Right lung (tissue), 2 donors: ENCODE measurements at regions not wholly inside any gene's neighbourhood (a gene's known extent, or its start where the extent isn't known, plus 50 kb on each side); places are given as distances from the start of the nearest gene placed in this dataset.
A peak's percentile ranks its signal among the peaks of the same experiment; 100 is the strongest.

ENCODE experiments used
- DNase-seq, 2 donors: peaks; one replicate each; pipeline ENCODE4 v3.0.0-alpha.2; 2013

GRCh38 chr7:113710310-113711096 lies 208.3 kb downstream of the PPP1R3A start:
- peak; percentile 44 to 56 for DNase-seq

DNA sequence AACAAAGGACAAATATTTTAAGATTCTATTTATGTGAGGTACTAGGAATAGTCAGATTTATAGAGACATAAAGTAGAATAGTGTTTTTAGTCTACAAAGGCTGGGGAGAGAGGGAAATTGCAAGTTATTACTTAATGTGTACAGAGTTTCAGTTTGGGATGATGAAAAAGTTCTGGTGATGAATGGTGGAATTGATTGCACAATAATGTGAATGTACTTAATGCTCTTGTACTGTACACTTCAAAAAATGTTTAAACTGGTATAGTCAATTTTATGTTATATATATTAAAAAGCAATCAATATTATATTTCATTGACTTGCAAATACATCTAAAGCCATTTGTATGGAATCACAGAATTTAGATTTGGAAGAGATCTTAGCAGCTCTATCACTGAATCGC lies 213.4 kb downstream of the PPP1R3A start:
- DNase-seq = no peak

GRCh38 chr7:113698556-113699220 lies 220.1 kb downstream of the PPP1R3A start:
- peak in 1 of 2 donors; percentile 7 for DNase-seq

DNA sequence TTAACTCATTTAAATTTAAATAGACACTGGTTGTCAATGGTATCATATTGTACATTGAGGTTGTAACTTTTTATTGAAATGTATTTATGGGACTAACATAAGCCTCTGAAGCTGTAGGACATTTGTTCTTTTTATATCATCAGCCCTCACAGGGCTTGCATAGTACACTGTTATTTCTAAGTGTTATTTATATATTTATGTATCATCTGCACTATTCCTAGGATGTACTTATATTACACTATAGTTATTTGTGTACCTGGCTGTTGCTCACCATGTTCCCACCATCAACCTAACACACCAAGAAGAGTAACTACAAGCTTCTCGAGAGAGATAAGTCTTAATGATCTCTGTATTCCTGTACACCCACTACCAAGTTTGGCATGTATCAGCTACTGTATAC lies 224.7 kb downstream of the PPP1R3A start:
- DNase-seq = no peak

DNA sequence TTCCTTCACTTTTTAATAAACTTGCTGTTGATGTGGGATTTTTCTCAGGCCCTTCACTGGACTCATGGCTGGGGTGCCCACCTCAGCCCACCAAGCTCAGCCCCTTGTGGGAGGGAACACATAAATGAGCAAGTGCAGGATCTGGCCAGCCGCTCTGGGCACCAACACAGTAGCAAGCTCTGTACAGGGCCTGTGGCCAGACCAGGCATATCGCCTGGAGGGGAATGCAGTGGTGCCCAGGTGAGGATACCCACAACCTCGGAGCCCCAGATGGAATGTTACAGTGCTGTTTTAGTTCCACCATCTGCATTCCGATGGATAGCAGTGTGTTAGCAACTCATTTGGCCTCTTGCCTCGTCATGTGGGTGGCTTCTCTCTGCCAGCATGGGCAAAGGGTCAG lies 234.6 kb downstream of the PPP1R3A start:
- no peak for DNase-seq

- no peak for DNase-seq
Measured at GRCh38 chr7:113677811-113678210, 241.0 kb downstream of the PPP1R3A start.

GRCh38 chr7:113664867-113665266 lies 253.9 kb downstream of the PPP1R3A start:
- no peak for DNase-seq

DNA sequence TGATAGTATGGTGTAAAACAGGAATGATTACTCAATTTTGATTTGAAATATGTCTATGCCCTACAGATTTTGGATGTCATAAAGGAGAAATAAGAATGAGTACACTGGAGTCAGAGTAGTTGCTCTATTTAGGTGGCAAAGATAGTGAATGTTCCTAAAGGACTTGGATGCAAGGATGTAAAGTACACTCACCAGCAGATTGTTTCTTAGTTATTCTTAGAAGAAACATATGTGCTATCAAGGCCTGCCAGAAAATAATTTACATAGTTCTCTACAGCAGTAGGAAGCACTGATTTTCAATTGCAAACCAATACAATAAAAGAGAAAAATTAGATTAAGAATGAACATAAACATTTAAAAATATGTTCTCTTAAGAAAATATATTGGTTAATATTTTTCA lies 259.4 kb downstream of the PPP1R3A start:
- DNase-seq = no peak

- no peak for DNase-seq
Measured at GRCh38 chr7:113657603-113658002, 261.2 kb downstream of the PPP1R3A start.

GRCh38 chr7:113652501-113652900 lies 266.3 kb downstream of the PPP1R3A start:
- no peak for DNase-seq

DNA sequence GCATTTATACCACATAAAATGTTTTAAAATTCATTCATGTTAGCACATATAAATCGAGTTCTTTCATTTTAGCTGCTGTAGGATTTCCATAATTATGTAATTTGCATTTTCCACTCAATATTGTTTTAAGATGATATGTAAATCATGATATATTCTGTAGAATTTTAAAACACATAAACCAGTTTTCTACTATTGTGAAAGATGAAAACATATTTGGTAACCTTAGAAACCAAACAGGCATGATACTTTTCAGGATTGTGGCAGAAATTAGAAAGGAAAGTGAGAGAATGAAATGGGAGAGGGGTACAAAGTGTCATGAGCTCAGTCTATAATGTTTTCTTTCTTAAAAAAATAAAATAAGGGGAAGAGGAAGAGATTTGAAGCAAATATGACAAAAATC lies 269.3 kb downstream of the PPP1R3A start:
- DNase-seq = no peak

- DNase-seq = no peak
Measured at GRCh38 chr7:113639221-113639620, 279.6 kb downstream of the PPP1R3A start.

GRCh38 chr7:113636727-113637421 lies 281.9 kb downstream of the PPP1R3A start:
- no peak for DNase-seq

DNA sequence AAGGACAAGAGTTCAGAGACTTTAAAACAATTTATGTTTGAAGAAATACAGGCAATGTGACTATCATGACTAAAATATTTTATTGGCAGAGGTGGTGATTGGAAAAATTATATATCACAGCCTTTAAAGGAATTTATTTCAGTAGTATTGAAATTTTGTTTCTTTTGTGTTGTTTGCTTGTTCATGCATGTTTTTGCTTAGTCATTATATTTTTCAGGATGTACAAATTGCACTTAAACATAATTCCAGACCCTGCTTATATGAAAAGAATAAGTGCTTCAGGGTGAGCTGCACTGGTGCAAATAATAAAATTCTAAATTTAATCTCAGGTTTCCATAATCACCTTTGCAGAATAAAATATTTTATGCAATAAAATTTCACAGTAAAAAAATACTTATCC lies 283.3 kb downstream of the PPP1R3A start:
- no peak for DNase-seq

DNA sequence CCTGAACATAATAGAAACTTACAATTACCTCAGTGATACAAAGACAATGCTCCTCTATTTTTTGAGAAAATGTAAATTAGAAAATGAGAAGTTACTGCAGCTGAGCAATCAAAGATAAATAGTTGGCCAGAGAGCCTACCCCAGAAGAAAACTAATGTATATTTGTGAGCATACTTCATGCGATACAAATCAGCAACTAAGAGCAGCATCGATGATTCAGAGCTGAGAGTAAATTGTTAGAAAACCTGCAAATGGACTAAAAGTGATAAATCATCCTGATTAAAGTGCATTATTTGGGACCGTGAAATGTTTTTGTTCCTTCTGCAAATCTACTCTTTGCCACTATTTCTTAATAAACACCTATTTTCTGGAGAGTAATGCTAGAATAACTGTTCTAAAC lies 285.7 kb downstream of the PPP1R3A start:
- DNase-seq = no peak

DNA sequence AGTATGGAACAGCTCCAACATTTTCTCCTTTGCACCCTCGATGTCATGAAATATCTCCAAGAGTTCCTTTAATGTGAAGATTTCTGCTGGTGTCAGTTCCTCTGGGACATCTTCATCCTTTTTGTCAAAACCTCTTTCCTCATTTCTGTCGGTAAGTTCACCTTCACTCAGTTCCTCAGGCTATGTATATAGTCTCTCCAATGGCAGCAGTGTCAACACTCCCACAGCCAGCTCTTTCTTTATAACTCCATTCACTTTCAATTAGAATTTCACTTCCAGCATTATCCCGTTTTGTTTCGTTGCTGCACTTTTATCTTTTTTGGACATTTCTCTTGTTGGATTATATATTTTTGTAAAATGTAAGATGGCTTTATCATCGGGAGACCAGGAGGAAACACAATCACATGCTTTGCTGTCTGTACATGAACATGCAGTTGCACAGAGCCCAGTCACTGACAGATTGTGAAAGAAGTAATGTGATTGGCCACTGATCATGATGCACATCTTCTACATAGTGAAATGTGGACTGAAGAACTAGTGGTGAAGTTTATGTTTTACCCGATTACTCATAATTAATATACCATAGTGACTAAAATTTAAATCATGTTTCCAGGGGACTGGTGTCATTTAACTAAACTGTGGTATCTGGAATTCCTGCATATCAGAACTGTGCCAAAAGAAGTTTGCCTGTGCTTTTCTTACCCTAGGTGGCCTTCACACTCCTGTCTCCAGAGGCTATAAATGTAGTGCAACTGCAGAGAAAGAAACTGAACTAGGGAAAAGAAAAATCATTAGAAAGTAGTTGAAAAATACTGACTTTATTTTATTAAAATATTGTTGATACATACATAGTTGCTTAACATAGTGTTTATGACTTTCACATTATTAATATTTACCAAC lies 289.6 kb downstream of the PPP1R3A start:
- no peak for DNase-seq

GRCh38 chr7:113625494-113626102 lies 293.2 kb downstream of the PPP1R3A start:
- no peak for DNase-seq

GRCh38 chr7:113622796-113623195 lies 296.0 kb downstream of the PPP1R3A start:
- DNase-seq = no peak

DNA sequence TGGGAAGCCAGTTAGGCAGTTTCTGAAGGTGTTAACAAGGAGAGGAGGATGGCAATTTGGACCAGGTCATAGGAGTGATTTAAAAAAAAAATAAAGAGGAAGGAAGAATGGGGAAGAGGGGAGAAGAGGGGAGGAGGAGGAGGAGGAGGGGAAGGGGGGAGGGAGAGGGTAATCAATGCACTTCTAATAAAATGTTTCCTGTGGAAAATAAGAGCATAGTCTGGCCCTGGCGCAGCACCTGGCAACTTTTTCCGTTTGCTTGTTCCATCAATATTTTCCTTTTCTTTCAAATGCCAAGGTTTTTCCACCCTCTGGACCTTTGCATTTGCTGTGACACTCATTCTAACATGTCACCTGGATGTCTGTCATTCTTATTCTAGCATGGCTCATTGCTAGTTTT lies 308.2 kb downstream of the PPP1R3A start:
- DNase-seq = no peak

- DNase-seq = no peak
Measured at GRCh38 chr7:113608782-113609181, 310.0 kb downstream of the PPP1R3A start.

GRCh38 chr7:113606325-113606724 lies 312.5 kb downstream of the PPP1R3A start:
- DNase-seq = no peak
